H1 (cell line): ENCODE measurements at regions not wholly inside any gene's neighbourhood (a gene's known extent, or its start where the extent isn't known, plus 50 kb on each side); places are given as distances from the start of the nearest gene placed in this dataset.

Experiments used
- TF ChIP-seq, protein P1 (sequence below): IDR thresholded peaks from 2 replicates; pipeline ENCODE4 v1.6.1; 2012; ENCODE audit warnings: inconsistent platforms

GRCh38 chr11:119849872-119850271, 120.9 kb upstream of the NECTIN1 start (continued):
- TF ChIP-seq, protein P1, sequence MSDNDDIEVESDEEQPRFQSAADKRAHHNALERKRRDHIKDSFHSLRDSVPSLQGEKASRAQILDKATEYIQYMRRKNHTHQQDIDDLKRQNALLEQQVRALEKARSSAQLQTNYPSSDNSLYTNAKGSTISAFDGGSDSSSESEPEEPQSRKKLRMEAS = no peak
